Spleen (tissue), 7 donors: ENCODE measurements at regions not wholly inside any gene's neighbourhood (a gene's known extent, or its start where the extent isn't known, plus 50 kb on each side); places are given as distances from the start of the nearest gene placed in this dataset.

Experiments used
- CTCF ChIP-seq, 11 experiments: fragments of 200-600 bp in 7 of 11; fragments of 450-650 bp in 4 of 11; sonication (generic) in 4 of 11; IDR thresholded peaks in 8 of 11; conservative IDR thresholded peaks in 3 of 11; 1 replicate in 7 of 11; 2 replicates in 4 of 11; pipeline versions ENCODE4 v1.4.0 to v1.8.0; 2016 to 2021; ENCODE audit warnings: antibody characterized with exemption in 11 of 11, inconsistent platforms in 4 of 11, mild to moderate bottlenecking in 1 of 11
- POLR2A ChIP-seq, 3 donors: fragments of 450-650 bp; IDR thresholded peaks; one replicate each; pipeline ENCODE4 v1.5.1; 2017; ENCODE audit warnings: antibody characterized with exemption in 3 of 3, mild to moderate bottlenecking in 1 of 3
- POLR2AphosphoS5 ChIP-seq, 3 donors: sonication (generic); formaldehyde crosslinking; IDR thresholded peaks; one replicate each; pipeline ENCODE4 v1.5.1; 2017; ENCODE audit warnings: antibody characterized with exemption in 3 of 3
- donor health status: DM: no; HTN: no; CAD: no; lungs with moderate emphysema.
- donor health status: DM: no; HTN: no; CAD: no.
- donor health status: DM: no; HTN: no; CAD: no.

- TF ChIP-seq CTCF (IDR thresholded peaks at IDR 0.05 in 8 of 11, conservative IDR thresholded peaks at IDR 0.05 in 3 of 11): peak; percentile 42 to 86 (median 74)
- no peak for TF ChIP-seq POLR2A (IDR thresholded peaks at IDR 0.05)
- no peak for TF ChIP-seq POLR2AphosphoS5 (IDR thresholded peaks at IDR 0.05)
These were observed 76.6 kb upstream of the GZMB start for GRCh38 chr14:24710403-24711112.
